Effector CD8-positive, alpha-beta T cell (primary cell): ENCODE measurements at regions not wholly inside any gene's neighbourhood (a gene's known extent, or its start where the extent isn't known, plus 50 kb on each side); places are given as distances from the start of the nearest gene placed in this dataset.
"Not testable (repeated sequence)": the region's sequence is repeated elsewhere in the genome, so short reads cannot be mapped to it uniquely, and the experiment has no call there.

Experiments
- DNase-seq: peaks from one replicate; lab custom pipeline; 2025; lab: John Stamatoyannopoulos, UW

GRCh38 chr6:27161115-27161514, 86.4 kb upstream of the PRSS16 start:
- no peak for DNase-seq

GRCh38 chr6:27161603-27161945, 85.9 kb upstream of the PRSS16 start:
- DNase-seq, result no peak

- DNase-seq, result no peak
Observed at GRCh38 chr6:27161946-27162603, 85.4 kb upstream of the PRSS16 start.

GRCh38 chr6:27163834-27164233, 83.7 kb upstream of the PRSS16 start:
- DNase-seq, result no peak

- no peak for DNase-seq
Observed at GRCh38 chr6:27168108-27168507, 79.4 kb upstream of the PRSS16 start.

GRCh38 chr6:27168586-27169443, 78.7 kb upstream of the PRSS16 start:
- no peak for DNase-seq

GRCh38 chr6:27172524-27173231, 74.8 kb upstream of the PRSS16 start:
- not testable (repeated sequence) for DNase-seq

GRCh38 chr6:27173232-27173601, 74.3 kb upstream of the PRSS16 start:
- not testable (repeated sequence) for DNase-seq

GRCh38 chr6:27174958-27175357, 72.5 kb upstream of the PRSS16 start:
- no peak for DNase-seq

- DNase-seq, result no peak
Observed at GRCh38 chr6:27176096-27176495, 71.4 kb upstream of the PRSS16 start.

GRCh38 chr6:27176523-27177484, 70.7 kb upstream of the PRSS16 start:
- DNase-seq, result peak; percentile 60

GRCh38 chr6:27177485-27178406, 69.8 kb upstream of the PRSS16 start:
- DNase-seq, result peak; percentile 58

GRCh38 chr6:27178407-27178730, 69.1 kb upstream of the PRSS16 start:
- no peak for DNase-seq

GRCh38 chr6:27178860-27179259, 68.6 kb upstream of the PRSS16 start:
- no peak for DNase-seq

GRCh38 chr6:27183060-27183832, 64.3 kb upstream of the PRSS16 start:
- no peak for DNase-seq

- no peak for DNase-seq
Observed at GRCh38 chr6:27187231-27188060, 60.1 kb upstream of the PRSS16 start.

- DNase-seq, result no peak
Observed at GRCh38 chr6:27188061-27188884, 59.2 kb upstream of the PRSS16 start.

GRCh38 chr6:27188885-27189418, 58.5 kb upstream of the PRSS16 start:
- DNase-seq, result peak; percentile 15
